GM19438 (cell line): ENCODE measurements at regions not wholly inside any gene's neighbourhood (a gene's known extent, or its start where the extent isn't known, plus 50 kb on each side); places are given as distances from the start of the nearest gene placed in this dataset.

Experiments
- ATAC-seq: cut with Tn5 transposase; IDR thresholded peaks from one replicate; pipeline ENCODE4 v1.9.1; 2021; ENCODE audit warnings: low read depth; ENCODE audit not compliant: unreplicated experiment

GRCh38 chr13:34210341-34210740 is 392.4 kb downstream of the RFC3 start:
- no peak for ATAC-seq

- ATAC-seq: no peak
These were observed 396.7 kb downstream of the RFC3 start for GRCh38 chr13:34214686-34215085.

GRCh38 chr13:34216256-34216655 is 398.3 kb downstream of the RFC3 start:
- no peak for ATAC-seq

- ATAC-seq: no peak
These were observed 399.5 kb downstream of the RFC3 start for GRCh38 chr13:34217343-34218025.

GRCh38 chr13:34223984-34224383 is 406.0 kb downstream of the RFC3 start:
- no peak for ATAC-seq

GRCh38 chr13:34224877-34225276 is 406.9 kb downstream of the RFC3 start:
- ATAC-seq: no peak

GRCh38 chr13:34230271-34230670 is 412.3 kb downstream of the RFC3 start:
- ATAC-seq: no peak

- ATAC-seq: no peak
These were observed 423.4 kb downstream of the RFC3 start for GRCh38 chr13:34241332-34241731.

- no peak for ATAC-seq
These were observed 425.5 kb downstream of the RFC3 start for GRCh38 chr13:34243403-34243802.

- no peak for ATAC-seq
These were observed 428.6 kb downstream of the RFC3 start for GRCh38 chr13:34246511-34246910.

- ATAC-seq: no peak
These were observed 429.6 kb downstream of the RFC3 start for GRCh38 chr13:34247596-34247995.

GRCh38 chr13:34249546-34250039 is 431.6 kb downstream of the RFC3 start:
- ATAC-seq: no peak

GRCh38 chr13:34250151-34250670 is 432.3 kb downstream of the RFC3 start:
- ATAC-seq: no peak

GRCh38 chr13:34254366-34254765 is 436.4 kb downstream of the RFC3 start:
- no peak for ATAC-seq

- no peak for ATAC-seq
These were observed 437.8 kb downstream of the RFC3 start for GRCh38 chr13:34255711-34256110.

GRCh38 chr13:34256236-34256635 is 438.3 kb downstream of the RFC3 start:
- ATAC-seq: no peak

- no peak for ATAC-seq
These were observed 440.0 kb downstream of the RFC3 start for GRCh38 chr13:34257966-34258365.

- no peak for ATAC-seq
These were observed 440.9 kb downstream of the RFC3 start for GRCh38 chr13:34258646-34259386.

GRCh38 chr13:34263681-34264080 is 445.7 kb downstream of the RFC3 start:
- ATAC-seq: no peak

- no peak for ATAC-seq
These were observed 447.2 kb downstream of the RFC3 start for GRCh38 chr13:34265046-34265679.

GRCh38 chr13:34276764-34277163 is 458.8 kb downstream of the RFC3 start:
- ATAC-seq: no peak
